ENCODE measurements at regions not wholly inside any gene's neighbourhood (a gene's known extent, or its start where the extent isn't known, plus 50 kb on each side); places are given as distances from the start of the nearest gene placed in this dataset.

GRCh38 chr16:14369734-14370598, 260.1 kb downstream of the PARN start:
- Mint-ChIP-seq H3K4me1 (peaks cover 0 to 2% (median 0%) of the 10 kb centered on the region in 3 donors), H3K36me3 (no peaks in the 10 kb centered on the region), H3K27me3 (peaks cover 0 to 2% of the 10 kb centered on the region in 2 donors), H3K4me3 (no peak overlapping the region), H3K9me3 (no peaks in the 10 kb centered on the region), H3K27ac (no peak overlapping the region)
- ATAC-seq (replicated peaks in 1 of 4), result no peak
- ChIA-PET POLR2A (interaction anchor here in 1 of 2 donors (0.6 kb wide), 1 partner anchor 53 kb away, joined by 8 read pairs; no protein-coding TSS in a partner anchor), CTCF (interaction anchor here in 1 of 2 donors (0.6 kb wide), 1 partner anchor 65 kb away, joined by 3 read pairs; no protein-coding TSS in a partner anchor)
- no peak for DNase-seq
- Histone ChIP-seq H3K27ac (ENCODE audit: low read length) (no peak overlapping the region), H3K27me3 (replicated peaks in 1 of 2; ENCODE audit: control insufficient read depth in 2 of 2, extremely low read depth in 1 of 2, insufficient read depth in 2 of 2, low read length in 1 of 2) (peaks cover 0 to under 1% of the 10 kb centered on the region in 2 experiments), H3K9me3 (no peaks in the 10 kb centered on the region), H3K36me3 (ENCODE audit: control insufficient read depth in 2 of 2, extremely low read depth in 1 of 2, insufficient read depth in 1 of 2, low read length in 1 of 2) (no peaks in the 10 kb centered on the region), H3K4me1 (ENCODE audit: control insufficient read depth in 1 of 2, extremely low read depth in 1 of 2, insufficient read depth in 2 of 2, low read length in 2 of 2) (no peaks in the 10 kb centered on the region), H3K4me3 (ENCODE audit: control insufficient read depth in 1 of 2, extremely low read depth in 1 of 2, low read length in 1 of 2) (no peak overlapping the region)
- WGBS (ENCODE audit: insufficient coverage), result 78% methylated on average over 22 of the region's 26 CpGs

- POLR2A ChIA-PET, result no interaction called here
- H3K27ac ChIP-seq (ENCODE audit: low read length), result no peak overlapping the region
- H3K36me3 ChIP-seq (ENCODE audit: control insufficient read depth in 2 of 2, extremely low read depth in 1 of 2, insufficient read depth in 1 of 2, low read length in 1 of 2), result no peaks in the 10 kb centered on the region
- no peaks in the 10 kb centered on the region for H3K9me3 ChIP-seq
- H3K4me3 Mint-ChIP-seq, result no peak overlapping the region
- no peaks in the 10 kb centered on the region for H3K36me3 Mint-ChIP-seq
- H3K4me1 Mint-ChIP-seq, result peaks cover 0 to 2% (median 0%) of the 10 kb centered on the region in 3 donors
- no peaks in the 10 kb centered on the region for H3K4me1 ChIP-seq (ENCODE audit: control insufficient read depth in 1 of 2, extremely low read depth in 1 of 2, insufficient read depth in 2 of 2, low read length in 2 of 2)
- whole genome bisulfite sequencing (ENCODE audit: insufficient coverage), result 64% methylated on average over 3 of the region's 3 CpGs
- no peak for DNase-seq
- CTCF ChIA-PET, result no interaction called here
- peaks cover 0 to 5% of the 10 kb centered on the region in 2 donors for H3K27me3 Mint-ChIP-seq
- H3K9me3 Mint-ChIP-seq, result no peaks in the 10 kb centered on the region
- no peak for ATAC-seq (replicated peaks in 1 of 4)
- H3K4me3 ChIP-seq (ENCODE audit: control insufficient read depth in 1 of 2, extremely low read depth in 1 of 2, low read length in 1 of 2), result no peak overlapping the region
- peaks cover 0 to 5% of the 10 kb centered on the region in 2 experiments for H3K27me3 ChIP-seq (replicated peaks in 1 of 2; ENCODE audit: control insufficient read depth in 2 of 2, extremely low read depth in 1 of 2, insufficient read depth in 2 of 2, low read length in 1 of 2)
- H3K27ac Mint-ChIP-seq, result no peak overlapping the region
Observed at GRCh38 chr16:14368399-14368798, 261.7 kb downstream of the PARN start.

GRCh38 chr16:14366974-14367707, 262.9 kb downstream of the PARN start:
- Histone ChIP-seq H3K4me1 (ENCODE audit: control insufficient read depth in 1 of 2, extremely low read depth in 1 of 2, insufficient read depth in 2 of 2, low read length in 2 of 2) (no peaks in the 10 kb centered on the region), H3K4me3 (ENCODE audit: control insufficient read depth in 1 of 2, extremely low read depth in 1 of 2, low read length in 1 of 2) (no peak overlapping the region), H3K27ac (ENCODE audit: low read length) (no peak overlapping the region), H3K36me3 (ENCODE audit: control insufficient read depth in 2 of 2, extremely low read depth in 1 of 2, insufficient read depth in 1 of 2, low read length in 1 of 2) (no peaks in the 10 kb centered on the region), H3K27me3 (replicated peaks in 1 of 2; ENCODE audit: control insufficient read depth in 2 of 2, extremely low read depth in 1 of 2, insufficient read depth in 2 of 2, low read length in 1 of 2) (peaks cover 0 to 10% of the 10 kb centered on the region in 2 experiments), H3K9me3 (no peaks in the 10 kb centered on the region)
- POLR2A ChIA-PET, result no interaction called here
- Mint-ChIP-seq H3K27me3 (peaks cover 0 to 10% of the 10 kb centered on the region in 2 donors), H3K4me1 (peaks cover 0 to 2% (median 0%) of the 10 kb centered on the region in 3 donors), H3K4me3 (no peak overlapping the region), H3K36me3 (no peaks in the 10 kb centered on the region), H3K27ac (no peak overlapping the region), H3K9me3 (no peaks in the 10 kb centered on the region)
- CTCF ChIA-PET, result no interaction called here
- no peak for DNase-seq
- no peak for ATAC-seq (replicated peaks in 1 of 4)
- 76% methylated on average over 6 of the region's 10 CpGs for WGBS (ENCODE audit: insufficient coverage)

GRCh38 chr16:14366447-14366846, 263.6 kb downstream of the PARN start:
- Histone ChIP-seq H3K4me3 (ENCODE audit: control insufficient read depth in 1 of 2, extremely low read depth in 1 of 2, low read length in 1 of 2) (no peak overlapping the region), H3K9me3 (no peaks in the 10 kb centered on the region), H3K4me1 (ENCODE audit: control insufficient read depth in 1 of 2, extremely low read depth in 1 of 2, insufficient read depth in 2 of 2, low read length in 2 of 2) (no peaks in the 10 kb centered on the region), H3K27ac (ENCODE audit: low read length) (no peak overlapping the region), H3K36me3 (ENCODE audit: control insufficient read depth in 2 of 2, extremely low read depth in 1 of 2, insufficient read depth in 1 of 2, low read length in 1 of 2) (no peaks in the 10 kb centered on the region), H3K27me3 (replicated peaks in 1 of 2; ENCODE audit: control insufficient read depth in 2 of 2, extremely low read depth in 1 of 2, insufficient read depth in 2 of 2, low read length in 1 of 2) (peaks cover 0 to 12% of the 10 kb centered on the region in 2 experiments)
- no peak overlapping the region for H3K4me3 Mint-ChIP-seq
- CTCF ChIA-PET, result no interaction called here
- H3K9me3 Mint-ChIP-seq, result no peaks in the 10 kb centered on the region
- peaks cover 0 to 2% (median 0%) of the 10 kb centered on the region in 3 donors for H3K4me1 Mint-ChIP-seq
- ATAC-seq (replicated peaks in 1 of 4) (no peak), DNase-seq (no peak)
- H3K27me3 Mint-ChIP-seq, result peaks cover 0 to 11% of the 10 kb centered on the region in 2 donors
- no peak overlapping the region for H3K27ac Mint-ChIP-seq
- POLR2A ChIA-PET, result no interaction called here
- WGBS (ENCODE audit: insufficient coverage), result 91% methylated on average over 5 of the region's 7 CpGs
- no peaks in the 10 kb centered on the region for H3K36me3 Mint-ChIP-seq

GRCh38 chr16:14365200-14365851, 264.7 kb downstream of the PARN start:
- CTCF ChIA-PET, result no interaction called here
- no peaks in the 10 kb centered on the region for H3K36me3 Mint-ChIP-seq
- 86% methylated on average over 1 of the region's 13 CpGs for WGBS (ENCODE audit: insufficient coverage)

GRCh38 chr16:14364386-14365199, 265.5 kb downstream of the PARN start:
- no peaks in the 10 kb centered on the region for H3K36me3 ChIP-seq (ENCODE audit: control insufficient read depth in 2 of 2, extremely low read depth in 1 of 2, insufficient read depth in 1 of 2, low read length in 1 of 2)
- Mint-ChIP-seq H3K36me3 (no peaks in the 10 kb centered on the region), H3K9me3 (no peaks in the 10 kb centered on the region), H3K27ac (no peak overlapping the region), H3K27me3 (peaks cover 0 to 14% of the 10 kb centered on the region in 2 donors), H3K4me1 (no peaks in the 10 kb centered on the region), H3K4me3 (no peak overlapping the region)
- H3K27ac ChIP-seq (ENCODE audit: low read length), result no peak overlapping the region
- ChIA-PET CTCF (no interaction called here), POLR2A (no interaction called here)
- H3K4me1 ChIP-seq (ENCODE audit: control insufficient read depth in 1 of 2, extremely low read depth in 1 of 2, insufficient read depth in 2 of 2, low read length in 2 of 2), result no peaks in the 10 kb centered on the region
- no peak overlapping the region for H3K4me3 ChIP-seq (ENCODE audit: control insufficient read depth in 1 of 2, extremely low read depth in 1 of 2, low read length in 1 of 2)
- H3K9me3 ChIP-seq, result no peaks in the 10 kb centered on the region
- ATAC-seq (replicated peaks in 1 of 4) (no peak), DNase-seq (no peak)
- peaks cover 0 to 19% of the 10 kb centered on the region in 2 experiments for H3K27me3 ChIP-seq (replicated peaks in 1 of 2; ENCODE audit: control insufficient read depth in 2 of 2, extremely low read depth in 1 of 2, insufficient read depth in 2 of 2, low read length in 1 of 2)
- WGBS (ENCODE audit: insufficient coverage), result 85% methylated on average over 25 of the region's 29 CpGs

More at GRCh38 chr16:14365200-14365851, 264.7 kb downstream of the PARN start:
- Histone ChIP-seq H3K36me3 (ENCODE audit: control insufficient read depth in 2 of 2, extremely low read depth in 1 of 2, insufficient read depth in 1 of 2, low read length in 1 of 2) (no peaks in the 10 kb centered on the region), H3K9me3 (no peaks in the 10 kb centered on the region), H3K27ac (ENCODE audit: low read length) (no peak overlapping the region), H3K4me3 (ENCODE audit: control insufficient read depth in 1 of 2, extremely low read depth in 1 of 2, low read length in 1 of 2) (no peak overlapping the region), H3K27me3 (replicated peaks in 1 of 2; ENCODE audit: control insufficient read depth in 2 of 2, extremely low read depth in 1 of 2, insufficient read depth in 2 of 2, low read length in 1 of 2) (peaks cover 0 to 18% of the 10 kb centered on the region in 2 experiments), H3K4me1 (ENCODE audit: control insufficient read depth in 1 of 2, extremely low read depth in 1 of 2, insufficient read depth in 2 of 2, low read length in 2 of 2) (no peaks in the 10 kb centered on the region)
- H3K27me3 Mint-ChIP-seq, result peaks cover 0 to 14% of the 10 kb centered on the region in 2 donors
- H3K27ac Mint-ChIP-seq, result no peak overlapping the region
- no peaks in the 10 kb centered on the region for H3K9me3 Mint-ChIP-seq
- no peak for DNase-seq
- H3K4me1 Mint-ChIP-seq, result no peaks in the 10 kb centered on the region
- POLR2A ChIA-PET, result no interaction called here
- ATAC-seq (replicated peaks in 1 of 4), result no peak
- no peak overlapping the region for H3K4me3 Mint-ChIP-seq

Measured in T-cell (primary cell).